ENCODE measurements at regions not wholly inside any gene's neighbourhood (a gene's known extent, or its start where the extent isn't known, plus 50 kb on each side); places are given as distances from the start of the nearest gene placed in this dataset.

- peaks cover 0 to 6% (median 3%) of the 10 kb centered on the region in 3 donors for H3K27me3 Mint-ChIP-seq (ENCODE audit: low read depth in 3 of 3)
- no peaks in the 10 kb centered on the region for H3K36me3 Mint-ChIP-seq
- no peaks in the 10 kb centered on the region for H3K9me3 Mint-ChIP-seq
- H3K4me1 Mint-ChIP-seq: no peaks in the 10 kb centered on the region
- H3K4me3 Mint-ChIP-seq: no peak overlapping the region
- no peak overlapping the region for H3K27ac Mint-ChIP-seq
- DNase-seq: no peak
Observed at GRCh38 chr6:1257778-1258177, 54.1 kb upstream of the FOXQ1 start.

- Mint-ChIP-seq H3K4me3 (no peak overlapping the region), H3K9me3 (no peaks in the 10 kb centered on the region), H3K27ac (no peak overlapping the region), H3K27me3 (ENCODE audit: low read depth in 3 of 3) (peaks cover 2 to 6% (median 3%) of the 10 kb centered on the region in 3 donors), H3K36me3 (no peaks in the 10 kb centered on the region), H3K4me1 (no peaks in the 10 kb centered on the region)
- DNase-seq: no peak
Observed at GRCh38 chr6:1256435-1257008, 55.4 kb upstream of the FOXQ1 start.

- H3K36me3 Mint-ChIP-seq: no peaks in the 10 kb centered on the region
- H3K27ac Mint-ChIP-seq: no peak overlapping the region
- H3K9me3 Mint-ChIP-seq: no peaks in the 10 kb centered on the region
- DNase-seq: no peak
- H3K4me3 Mint-ChIP-seq: no peak overlapping the region
- no peaks in the 10 kb centered on the region for H3K4me1 Mint-ChIP-seq
- peaks cover 2 to 6% (median 3%) of the 10 kb centered on the region in 3 donors for H3K27me3 Mint-ChIP-seq (ENCODE audit: low read depth in 3 of 3)
Observed at GRCh38 chr6:1255636-1256365, 56.1 kb upstream of the FOXQ1 start.

GRCh38 chr6:1254326-1254725 is 57.6 kb upstream of the FOXQ1 start:
- Mint-ChIP-seq H3K27ac (no peak overlapping the region), H3K27me3 (ENCODE audit: low read depth in 3 of 3) (peaks cover 1 to 6% (median 2%) of the 10 kb centered on the region in 3 donors), H3K36me3 (no peaks in the 10 kb centered on the region), H3K9me3 (peaks cover 0 to 1% (median 0%) of the 10 kb centered on the region in 6 donors), H3K4me1 (no peaks in the 10 kb centered on the region), H3K4me3 (no peak overlapping the region)
- DNase-seq: no peak

GRCh38 chr6:1253816-1254215 is 58.1 kb upstream of the FOXQ1 start:
- peaks cover 0 to 1% (median 0%) of the 10 kb centered on the region in 6 donors for H3K9me3 Mint-ChIP-seq
- DNase-seq: no peak
- H3K27me3 Mint-ChIP-seq (ENCODE audit: low read depth in 3 of 3): peaks cover 1 to 6% (median 2%) of the 10 kb centered on the region in 3 donors
- no peaks in the 10 kb centered on the region for H3K4me1 Mint-ChIP-seq
- no peak overlapping the region for H3K4me3 Mint-ChIP-seq
- H3K36me3 Mint-ChIP-seq: no peaks in the 10 kb centered on the region
- H3K27ac Mint-ChIP-seq: no peak overlapping the region

GRCh38 chr6:1251198-1252155 is 60.4 kb upstream of the FOXQ1 start:
- Mint-ChIP-seq H3K27ac (no peak overlapping the region), H3K9me3 (peaks cover 0 to 1% (median 0%) of the 10 kb centered on the region in 6 donors)

GRCh38 chr6:1250489-1251197 is 61.3 kb upstream of the FOXQ1 start:
- Mint-ChIP-seq H3K36me3 (no peaks in the 10 kb centered on the region), H3K4me1 (no peaks in the 10 kb centered on the region), H3K4me3 (no peak overlapping the region), H3K27ac (no peak overlapping the region), H3K9me3 (peaks cover 0 to 1% (median 0%) of the 10 kb centered on the region in 6 donors), H3K27me3 (ENCODE audit: low read depth in 3 of 3) (peaks cover 0 to 5% (median 2%) of the 10 kb centered on the region in 3 donors)
- no peak for DNase-seq

More at GRCh38 chr6:1251198-1252155, 60.4 kb upstream of the FOXQ1 start:
- Mint-ChIP-seq H3K4me3 (no peak overlapping the region), H3K36me3 (no peaks in the 10 kb centered on the region), H3K27me3 (ENCODE audit: low read depth in 3 of 3) (peaks cover 0 to 5% (median 2%) of the 10 kb centered on the region in 3 donors), H3K4me1 (no peaks in the 10 kb centered on the region)
- DNase-seq: no peak

- no peak for DNase-seq
- Mint-ChIP-seq H3K27me3 (ENCODE audit: low read depth in 3 of 3) (peaks cover 0 to 5% (median 4%) of the 10 kb centered on the region in 3 donors), H3K36me3 (no peaks in the 10 kb centered on the region), H3K4me3 (no peak overlapping the region), H3K27ac (no peak overlapping the region), H3K4me1 (no peaks in the 10 kb centered on the region), H3K9me3 (peaks cover 0 to 1% (median 0%) of the 10 kb centered on the region in 6 donors)
Observed at GRCh38 chr6:1247894-1248293, 64.0 kb upstream of the FOXQ1 start.

GRCh38 chr6:1247056-1247455 is 64.8 kb upstream of the FOXQ1 start:
- no peak for DNase-seq
- H3K27ac Mint-ChIP-seq: no peak overlapping the region
- H3K9me3 Mint-ChIP-seq: peaks cover 0 to 1% (median 0%) of the 10 kb centered on the region in 6 donors
- H3K36me3 Mint-ChIP-seq: no peaks in the 10 kb centered on the region
- H3K27me3 Mint-ChIP-seq (ENCODE audit: low read depth in 3 of 3): peaks cover 0 to 5% (median 4%) of the 10 kb centered on the region in 3 donors
- H3K4me1 Mint-ChIP-seq: no peaks in the 10 kb centered on the region
- H3K4me3 Mint-ChIP-seq: no peak overlapping the region

GRCh38 chr6:1244941-1245340 is 67.0 kb upstream of the FOXQ1 start:
- Mint-ChIP-seq H3K36me3 (no peaks in the 10 kb centered on the region), H3K27me3 (ENCODE audit: low read depth in 3 of 3) (peaks cover 0 to 5% (median 2%) of the 10 kb centered on the region in 3 donors), H3K4me3 (no peak overlapping the region), H3K4me1 (no peaks in the 10 kb centered on the region), H3K9me3 (peaks cover 0 to 1% (median 0%) of the 10 kb centered on the region in 6 donors), H3K27ac (no peak overlapping the region)
- DNase-seq: no peak

GRCh38 chr6:1244278-1244677 is 67.6 kb upstream of the FOXQ1 start:
- Mint-ChIP-seq H3K36me3 (no peaks in the 10 kb centered on the region), H3K9me3 (no peaks in the 10 kb centered on the region), H3K4me3 (no peak overlapping the region), H3K4me1 (no peaks in the 10 kb centered on the region), H3K27ac (no peak overlapping the region), H3K27me3 (ENCODE audit: low read depth in 3 of 3) (peaks cover 0 to 5% (median 2%) of the 10 kb centered on the region in 3 donors)
- DNase-seq: no peak

GRCh38 chr6:1242446-1242845 is 69.5 kb upstream of the FOXQ1 start:
- no peak overlapping the region for H3K27ac Mint-ChIP-seq
- H3K4me1 Mint-ChIP-seq: no peaks in the 10 kb centered on the region
- H3K4me3 Mint-ChIP-seq: no peak overlapping the region
- H3K9me3 Mint-ChIP-seq: no peaks in the 10 kb centered on the region
- no peaks in the 10 kb centered on the region for H3K36me3 Mint-ChIP-seq
- DNase-seq: no peak
- peaks cover 0 to 4% (median 2%) of the 10 kb centered on the region in 3 donors for H3K27me3 Mint-ChIP-seq (ENCODE audit: low read depth in 3 of 3)

GRCh38 chr6:1242021-1242420 is 69.9 kb upstream of the FOXQ1 start:
- DNase-seq: no peak
- Mint-ChIP-seq H3K4me1 (no peaks in the 10 kb centered on the region), H3K36me3 (no peaks in the 10 kb centered on the region), H3K27ac (no peak overlapping the region), H3K9me3 (no peaks in the 10 kb centered on the region), H3K27me3 (ENCODE audit: low read depth in 3 of 3) (peaks cover 0 to 3% (median 2%) of the 10 kb centered on the region in 3 donors), H3K4me3 (no peak overlapping the region)

All from immature natural killer cell (primary cell).